ENCODE measurements at regions not wholly inside any gene's neighbourhood (a gene's known extent, or its start where the extent isn't known, plus 50 kb on each side); places are given as distances from the start of the nearest gene placed in this dataset.
"Not testable (repeated sequence)": the region's sequence is repeated elsewhere in the genome, so short reads cannot be mapped to it uniquely, and the experiment has no call there.

DNA sequence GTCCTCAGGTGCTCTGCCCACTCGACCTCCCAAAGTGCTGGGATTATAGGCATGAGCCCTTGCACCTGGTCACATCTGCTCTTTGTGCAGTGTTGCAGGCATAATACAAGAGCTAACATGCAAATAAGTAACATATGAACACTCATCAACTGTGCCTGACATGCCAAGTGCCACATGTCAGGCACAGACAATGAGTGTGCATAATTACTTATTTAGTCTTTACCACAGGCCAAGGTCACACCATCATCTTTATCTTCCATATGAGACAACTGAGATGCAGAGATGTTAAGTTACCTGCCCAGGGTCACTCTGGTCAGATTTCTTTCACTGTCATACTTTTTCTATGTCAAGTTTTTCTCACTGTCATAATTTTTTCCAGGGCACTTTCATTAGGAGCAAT lies 126.1 kb downstream of the PPIAL4G start:
- DNase-seq: no peak

DNA sequence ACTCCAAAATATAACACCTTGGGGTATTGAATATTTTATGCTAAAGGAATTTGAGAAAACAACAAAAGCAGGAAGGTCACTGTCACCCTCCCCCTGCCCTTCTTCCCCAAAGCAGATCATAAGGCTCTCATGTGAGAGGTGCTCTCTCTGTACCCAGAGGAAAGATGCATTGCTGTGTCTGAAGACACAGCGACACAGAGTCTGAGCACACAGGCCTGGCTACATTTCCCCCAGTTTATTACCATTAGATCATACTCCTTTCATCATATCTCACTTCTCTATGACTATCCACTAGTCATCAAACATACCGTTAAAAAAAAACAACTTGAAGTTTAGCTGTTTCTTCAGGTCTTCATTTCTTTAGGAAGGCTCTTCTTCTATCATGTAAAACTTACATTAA lies 127.1 kb downstream of the PPIAL4G start:
- no peak for DNase-seq

DNA sequence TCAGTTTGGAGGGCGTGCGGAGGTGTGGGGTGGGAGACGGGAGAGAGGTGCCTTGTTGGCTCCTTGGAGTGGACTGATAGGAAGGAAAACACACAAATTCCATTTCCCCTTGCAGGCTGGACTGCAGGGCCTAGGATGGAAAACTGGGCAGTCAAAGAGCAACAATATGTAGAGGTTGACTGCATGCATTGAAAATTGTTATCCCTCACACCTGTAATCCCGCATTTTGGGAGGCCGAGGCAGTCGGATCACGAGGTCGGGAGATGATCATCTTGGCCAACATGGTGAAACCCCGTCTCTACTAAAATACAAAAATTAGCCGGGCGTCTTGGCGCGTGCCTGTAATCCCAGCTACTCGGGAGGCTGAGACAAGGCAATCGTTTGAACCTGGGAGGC lies 128.2 kb downstream of the PPIAL4G start:
- DNase-seq: no peak

DNA sequence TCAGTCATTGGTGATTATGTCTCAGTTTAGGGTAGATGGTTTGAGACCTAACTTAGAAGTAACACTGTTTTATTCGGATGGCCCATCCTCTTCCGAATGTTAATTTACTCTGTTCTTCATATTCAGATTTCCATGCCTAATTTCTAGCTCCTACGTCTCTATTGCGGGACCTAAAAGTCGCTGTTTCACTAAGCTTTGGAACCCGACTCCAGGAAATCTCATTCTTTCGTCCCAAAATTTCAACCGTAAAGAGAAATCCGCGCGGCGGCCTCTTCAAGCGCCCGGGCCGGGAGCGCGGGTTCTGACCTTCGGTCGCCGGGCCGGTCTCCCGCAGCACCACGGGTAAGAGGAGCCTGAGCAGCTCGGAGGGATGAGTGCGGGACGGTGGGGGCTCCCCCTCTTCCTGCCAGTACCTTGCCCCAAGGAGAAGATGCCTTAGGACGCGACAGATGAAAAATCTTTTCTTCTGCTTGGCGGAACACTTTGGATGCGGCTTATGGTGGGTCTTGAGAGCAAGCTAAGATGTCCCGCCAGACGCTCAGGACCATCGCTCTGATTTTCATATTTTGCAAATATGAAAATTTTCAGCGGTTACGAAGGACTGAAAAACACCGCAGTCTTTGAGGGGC lies 128.7 kb downstream of the PPIAL4G start:
- no peak for DNase-seq

DNA sequence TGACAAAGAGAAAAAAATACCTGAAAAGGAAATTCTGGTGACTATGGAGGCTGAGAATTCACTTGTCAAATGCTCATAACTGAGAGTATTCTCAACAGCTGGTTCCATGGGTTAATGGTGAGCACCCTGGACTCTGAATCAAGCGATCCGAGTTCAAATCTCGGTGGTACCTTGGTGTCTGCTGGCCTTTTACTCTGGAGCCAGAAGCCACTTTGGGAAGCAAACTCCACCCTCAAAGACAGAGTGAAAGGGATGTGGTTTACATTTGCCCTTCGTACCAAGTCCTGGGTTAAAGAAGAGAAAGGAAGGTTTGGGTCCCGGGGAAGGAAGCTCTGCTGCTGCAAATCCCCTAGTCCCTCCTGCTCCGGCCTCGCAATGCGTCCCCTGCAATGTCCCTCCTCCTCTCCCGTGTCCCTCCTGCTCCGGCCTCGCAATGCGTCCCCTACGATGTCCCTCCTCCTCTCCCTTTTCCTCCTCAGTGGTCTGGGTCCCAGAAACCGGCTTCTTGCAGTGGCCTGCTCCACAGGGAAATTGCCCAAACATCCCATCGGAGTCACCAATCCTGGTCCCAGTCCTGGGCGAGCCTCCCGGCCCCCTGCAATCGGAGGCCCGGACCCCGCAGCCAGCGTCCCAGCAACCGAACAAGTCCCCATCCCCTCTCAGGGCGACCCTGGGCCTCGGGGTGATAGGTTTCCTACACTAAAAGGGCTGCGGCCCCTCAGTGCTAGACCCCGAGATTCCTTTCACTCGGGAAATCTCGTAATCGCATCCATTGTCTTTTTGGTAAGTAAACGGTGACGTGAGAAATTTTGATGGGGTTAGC lies 129.4 kb downstream of the PPIAL4G start:
- no peak for DNase-seq

DNA sequence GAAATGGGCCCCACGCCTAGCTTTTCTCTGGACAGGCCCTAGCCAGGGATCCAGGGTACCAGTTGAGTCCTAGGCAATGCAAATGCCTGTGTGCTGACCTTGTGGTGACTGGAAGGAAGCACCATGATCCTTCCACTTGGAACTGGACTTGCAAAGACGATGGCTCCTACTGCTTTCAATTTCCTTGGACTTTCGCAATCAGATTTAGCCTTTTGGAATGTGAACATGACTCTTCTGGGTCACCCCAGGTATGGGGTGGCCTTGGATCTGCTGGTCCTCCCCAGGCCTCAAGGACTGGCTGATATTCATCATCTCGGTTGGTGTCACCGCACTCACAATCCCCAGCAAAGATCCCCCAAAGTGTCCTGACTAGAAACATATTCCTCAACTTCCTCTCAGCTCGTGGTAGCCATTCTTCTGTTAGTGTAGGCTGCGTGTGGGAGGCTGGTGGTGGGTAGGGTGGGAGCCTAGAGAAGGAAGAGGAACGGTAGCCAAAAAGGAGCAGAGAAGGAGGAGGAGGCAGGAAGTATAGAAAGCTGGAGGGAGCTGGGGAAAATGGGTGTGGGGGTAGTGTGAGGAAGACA lies 130.5 kb downstream of the PPIAL4G start:
- DNase-seq: no peak

DNA sequence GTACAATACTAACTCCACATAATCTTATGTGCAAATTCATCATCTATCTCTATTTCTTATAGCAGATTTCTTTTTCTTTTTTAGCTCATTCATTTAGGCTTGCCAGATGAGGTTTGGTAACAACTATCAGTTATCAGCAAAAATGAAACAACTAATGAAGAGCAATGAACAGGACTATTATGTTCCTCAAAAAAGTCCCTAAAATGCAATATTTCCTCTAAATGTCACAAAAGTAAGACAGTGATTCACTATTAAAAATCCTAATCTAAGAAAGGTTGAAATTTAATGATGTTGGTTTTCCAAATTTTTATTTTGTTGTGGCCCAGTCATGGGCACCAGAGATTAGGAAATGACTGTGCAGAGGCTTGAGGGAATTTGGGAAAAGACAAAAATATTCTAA lies 135.3 kb downstream of the PPIAL4G start:
- no peak for DNase-seq

DNA sequence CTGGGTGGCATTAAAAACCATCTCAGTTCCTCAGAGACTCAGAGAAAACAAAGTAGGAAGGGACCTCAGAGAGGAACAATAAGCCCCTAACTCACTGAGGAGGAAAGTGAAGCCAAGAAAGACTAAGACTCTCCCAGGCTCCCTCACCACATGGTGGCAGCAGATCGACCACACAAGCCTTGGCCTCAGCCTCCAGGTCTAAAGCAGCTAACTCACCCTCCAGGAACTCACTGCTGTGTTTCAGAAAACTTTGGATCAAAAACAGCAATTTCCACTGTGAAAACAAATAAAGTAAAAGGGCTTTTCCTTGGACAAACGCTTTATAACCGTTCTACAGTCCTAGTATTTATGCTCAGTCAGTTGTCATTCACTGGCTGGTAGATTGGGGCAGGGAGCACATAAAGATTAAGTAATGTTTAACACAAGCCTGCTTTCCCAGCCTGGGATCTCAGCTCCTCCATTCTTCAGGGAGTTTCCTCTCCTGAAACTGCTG lies 137.4 kb downstream of the PPIAL4G start:
- DNase-seq: not testable (repeated sequence)

DNA sequence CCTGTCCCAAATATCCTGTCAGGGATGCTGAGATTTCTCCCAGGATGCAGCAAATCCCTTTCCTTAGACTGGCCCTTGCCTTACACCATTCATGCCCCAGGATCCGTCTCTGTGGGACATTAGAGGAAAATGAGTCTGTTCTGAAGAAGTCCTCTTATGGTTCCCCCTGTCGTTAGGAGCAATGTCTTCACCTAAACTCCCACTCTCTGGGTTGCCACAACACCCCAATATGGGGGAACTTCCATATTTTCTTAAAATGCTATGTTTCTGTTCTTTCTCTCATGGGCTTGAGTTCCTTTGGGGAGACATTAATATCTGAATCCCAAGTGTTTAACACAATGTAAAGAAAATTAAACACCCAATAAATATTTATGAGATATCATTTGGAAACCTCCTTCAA lies 138.5 kb downstream of the PPIAL4G start:
- DNase-seq: not testable (repeated sequence)

DNA sequence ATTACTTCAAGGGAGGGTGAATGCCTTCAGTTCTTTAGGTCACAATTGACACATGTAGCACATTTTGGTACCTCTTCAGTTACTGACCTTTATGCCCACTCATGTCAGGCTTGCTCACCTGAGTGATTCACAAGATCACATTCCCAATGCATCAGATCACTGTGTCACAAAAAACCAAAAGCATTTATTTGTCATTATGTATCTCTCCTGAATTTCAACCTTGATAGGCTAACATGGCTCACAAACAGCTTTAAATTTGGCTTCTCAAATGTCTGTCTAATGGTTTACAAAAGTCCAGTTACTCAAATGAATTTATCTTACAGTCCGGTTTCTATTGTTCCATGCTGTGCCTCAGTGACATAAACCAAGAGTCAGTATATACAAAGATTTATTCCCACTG lies 141.4 kb downstream of the PPIAL4G start:
- not testable (repeated sequence) for DNase-seq

DNA sequence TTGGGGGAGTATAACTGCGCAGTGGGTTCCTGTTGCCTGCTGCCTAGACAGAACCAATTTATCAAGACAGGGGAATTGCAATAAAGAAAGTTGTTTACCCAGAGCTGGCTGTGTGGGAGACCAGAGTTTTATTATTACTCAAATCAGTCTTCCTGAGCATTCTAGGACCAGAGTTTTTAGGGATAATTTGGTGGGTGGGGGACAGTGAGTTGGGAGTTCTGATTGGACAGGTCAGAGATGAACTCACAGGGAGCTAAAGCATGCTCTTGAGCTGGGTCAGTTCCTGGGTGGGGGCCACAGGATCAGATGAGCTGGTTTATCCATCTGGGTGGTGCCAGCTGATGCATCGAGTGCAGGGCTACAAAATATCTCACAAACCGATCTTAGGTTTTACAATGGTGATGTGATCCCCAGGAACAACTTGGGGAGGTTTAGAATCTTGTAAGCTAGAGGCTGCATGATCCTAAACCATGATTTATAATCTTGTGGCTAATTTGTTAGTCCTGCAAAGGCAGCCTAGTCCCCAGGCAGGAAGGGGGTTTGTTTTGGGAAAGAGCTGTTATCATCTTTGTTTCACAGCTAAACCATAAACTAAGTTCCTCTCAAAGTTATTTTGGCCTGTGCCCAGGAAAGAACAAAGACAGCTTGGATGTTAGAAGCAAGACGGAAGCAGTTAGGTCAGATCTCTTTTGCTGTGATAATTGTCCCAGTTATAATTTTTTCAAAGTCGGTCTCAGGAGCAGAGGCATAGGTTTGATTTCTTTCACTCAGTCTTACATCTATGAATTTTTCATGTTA lies 146.8 kb downstream of the PPIAL4G start:
- peak; percentile 55 for DNase-seq

DNA sequence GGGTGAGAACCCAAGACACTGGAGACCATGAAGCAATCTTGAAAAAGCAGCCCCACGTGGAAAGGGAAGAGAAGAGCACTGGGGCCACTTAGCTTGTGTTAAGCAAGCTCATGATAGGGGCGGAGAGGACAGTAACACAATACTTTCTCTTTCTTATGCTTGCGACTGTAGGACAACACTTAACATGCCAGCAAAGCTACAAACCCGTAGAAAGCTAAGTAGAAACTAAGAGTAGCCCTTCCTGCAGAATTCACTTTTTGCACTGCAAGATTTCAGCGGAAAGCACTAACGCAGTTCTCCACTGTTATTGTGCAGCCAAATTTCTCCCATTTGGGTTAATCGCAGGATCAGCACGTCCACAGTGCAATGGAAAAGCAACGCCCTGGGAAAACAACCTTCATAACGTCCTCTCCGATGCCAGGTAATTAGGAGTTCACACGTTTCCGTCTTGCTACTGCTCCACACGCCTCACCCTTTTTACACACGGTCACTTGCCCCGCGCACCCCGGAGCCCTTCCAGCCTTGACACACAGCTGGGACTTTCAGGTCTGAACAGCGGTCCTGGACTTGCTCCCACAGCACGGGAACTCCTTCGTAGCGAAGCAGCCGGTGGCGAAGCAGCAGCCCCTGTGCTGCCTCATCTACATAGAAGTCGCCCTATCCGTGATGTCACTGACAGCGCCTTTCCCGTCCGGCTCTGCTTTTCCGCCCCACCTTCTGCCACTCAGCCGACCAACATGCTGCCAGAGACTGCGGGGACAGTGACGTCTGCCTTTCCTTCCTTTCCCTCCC lies 148.6 kb downstream of the PPIAL4G start:
- DNase-seq: peak; percentile 85

DNA sequence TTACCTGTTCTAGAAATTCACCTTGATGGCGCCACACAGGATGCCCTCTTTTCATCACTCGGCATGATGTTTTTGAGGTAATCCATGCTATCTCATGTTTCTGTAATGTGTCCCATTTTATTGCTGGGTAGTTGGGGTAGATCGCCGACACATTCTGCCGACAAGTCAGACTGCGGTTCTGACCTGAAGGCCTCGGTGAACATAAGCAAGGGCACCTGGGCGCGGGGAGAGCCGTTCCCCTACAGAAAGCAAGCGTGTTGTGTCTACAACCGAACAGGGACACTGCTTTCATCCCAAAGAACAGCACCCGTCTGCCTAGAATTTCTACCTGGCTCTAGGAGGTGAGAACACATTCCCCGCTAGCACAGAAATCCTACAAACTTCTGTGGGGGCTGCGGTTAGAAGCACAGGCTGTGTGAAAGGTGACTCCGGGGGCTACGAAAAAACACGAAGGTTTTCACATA lies 149.2 kb downstream of the PPIAL4G start:
- DNase-seq: no peak

DNA sequence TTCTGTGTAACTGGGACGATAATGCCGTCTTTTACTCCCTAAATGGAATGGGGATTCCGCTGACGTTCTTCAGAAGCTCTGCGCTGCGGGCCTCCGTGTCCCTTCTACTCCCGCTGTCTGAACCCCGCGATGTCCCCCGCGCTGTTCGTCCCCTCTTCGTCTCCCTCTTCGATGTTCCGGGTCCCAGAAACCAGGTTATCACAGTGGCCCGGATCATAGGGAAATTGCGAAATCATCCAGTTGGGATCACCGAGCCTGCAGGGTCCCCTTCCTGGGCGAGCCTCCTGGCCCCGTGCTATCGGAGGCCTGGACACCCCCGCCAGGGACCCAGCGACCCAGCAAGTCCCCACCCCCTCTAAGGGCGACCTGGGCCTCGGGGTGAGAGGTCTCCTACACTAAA lies 154.2 kb downstream of the PPIAL4G start:
- no peak for DNase-seq

DNA sequence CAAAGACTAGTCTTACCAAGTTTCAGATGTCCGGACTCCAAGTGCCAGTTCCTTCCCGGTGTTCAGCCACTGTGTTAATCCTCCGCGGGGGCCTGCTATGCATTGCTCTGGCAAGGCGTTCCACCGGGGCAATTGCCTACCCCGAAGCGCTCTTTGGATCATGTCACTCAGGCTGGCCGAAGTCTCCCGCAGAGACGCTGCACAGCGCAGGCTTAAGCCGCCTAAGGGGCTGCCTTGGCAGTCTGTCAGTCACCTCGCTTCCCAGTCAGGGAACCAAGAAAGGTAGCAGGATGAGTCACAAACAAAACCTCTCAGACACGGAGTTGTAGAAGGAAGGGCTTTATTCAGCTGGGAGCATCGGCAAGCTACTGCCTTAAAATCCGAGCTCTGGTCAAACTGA lies 158.1 kb downstream of the PPIAL4G start:
- DNase-seq: not testable (repeated sequence)

DNA sequence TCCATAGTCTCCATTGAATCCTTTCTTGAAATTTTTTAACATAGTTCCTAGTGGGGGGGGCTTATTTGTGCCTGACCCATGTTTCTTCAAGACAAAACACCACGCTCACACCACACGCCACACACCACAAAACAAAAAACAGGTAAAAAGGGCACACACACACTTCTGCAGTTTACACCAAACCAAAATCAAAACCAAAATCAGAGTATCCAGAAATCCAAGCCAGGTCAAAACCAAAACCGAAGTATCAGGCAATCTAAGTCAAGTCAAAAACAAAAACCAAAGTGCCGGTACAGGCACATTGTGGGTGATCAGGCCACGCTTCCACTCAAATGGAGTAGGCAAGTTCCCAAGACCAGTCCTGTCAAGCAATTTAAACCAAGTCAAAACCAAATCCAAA lies 158.6 kb downstream of the PPIAL4G start:
- DNase-seq: not testable (repeated sequence)

DNA sequence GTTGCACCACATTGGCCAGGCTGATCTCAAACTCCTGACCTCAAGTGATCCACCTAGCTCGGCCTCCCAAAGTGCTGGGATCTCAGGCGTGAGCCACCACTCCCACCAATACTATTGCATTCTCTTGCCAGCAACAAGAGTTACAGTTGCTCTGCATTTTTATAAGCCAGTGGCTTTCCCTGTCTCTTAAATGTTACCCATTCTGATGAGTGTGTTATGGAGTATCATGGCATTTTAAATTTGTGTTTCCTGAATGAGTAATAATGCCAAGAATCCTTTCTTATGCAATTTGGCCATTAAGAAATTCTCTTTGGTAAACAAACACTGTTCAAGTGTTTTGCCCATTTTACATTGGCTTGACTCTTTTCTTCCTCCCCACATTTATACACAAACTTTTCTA lies 163.0 kb downstream of the PPIAL4G start:
- not testable (repeated sequence) for DNase-seq

DNA sequence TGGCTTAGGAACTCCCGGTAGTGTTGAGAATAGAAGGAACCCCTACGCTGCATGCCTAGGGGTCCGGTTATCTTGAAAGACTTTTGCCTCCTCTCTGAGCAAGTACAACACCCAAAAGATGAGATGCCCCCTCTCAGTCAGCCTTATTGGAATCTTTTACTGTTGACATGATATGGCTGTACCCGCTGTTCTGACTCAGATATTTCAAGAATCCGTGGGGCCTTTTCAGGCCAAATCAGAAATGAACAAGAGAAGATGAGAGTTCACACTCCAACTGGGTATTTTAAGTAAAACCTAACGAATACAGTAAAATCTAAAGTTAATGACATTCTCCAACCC lies 164.2 kb downstream of the PPIAL4G start:
- DNase-seq: no peak

DNA sequence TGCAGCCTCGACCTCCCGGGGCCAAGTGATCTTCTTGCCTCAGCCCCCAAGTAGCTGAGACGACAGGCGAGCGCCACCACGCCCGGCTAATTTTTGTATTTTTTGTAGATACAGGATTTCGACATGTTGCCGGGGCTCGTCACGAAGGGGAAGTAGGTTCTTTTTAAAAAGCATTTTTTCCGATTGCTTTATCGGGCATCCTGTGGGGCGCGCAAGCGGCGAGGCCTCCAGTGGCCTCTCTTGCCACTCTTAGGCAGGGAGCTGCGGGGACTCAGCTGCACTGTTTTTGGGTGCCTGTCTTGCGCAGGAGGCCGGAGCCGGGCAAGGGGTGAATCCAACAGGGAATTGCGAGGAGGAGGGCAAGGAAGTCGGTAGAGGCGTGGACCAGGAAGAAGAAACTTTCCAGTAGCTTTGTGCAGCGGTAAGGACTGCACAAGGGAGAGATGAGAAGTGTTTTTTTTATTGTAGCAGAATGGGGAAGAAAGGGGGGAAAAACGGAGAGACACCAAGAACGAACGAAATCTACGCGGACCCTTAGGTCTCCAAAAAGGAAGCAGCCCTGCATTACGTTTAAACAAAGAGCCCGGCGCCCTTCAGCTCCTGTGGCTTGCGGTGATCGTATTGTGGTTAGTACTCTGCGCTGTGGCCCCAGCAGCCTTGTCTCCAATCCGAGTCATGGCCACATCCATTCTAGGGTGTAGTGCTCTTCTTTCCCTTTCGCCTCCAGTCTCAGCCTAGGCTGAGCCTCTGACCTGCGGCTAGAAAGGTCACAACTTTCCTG lies 164.8 kb downstream of the PPIAL4G start:
- DNase-seq: no peak

DNA sequence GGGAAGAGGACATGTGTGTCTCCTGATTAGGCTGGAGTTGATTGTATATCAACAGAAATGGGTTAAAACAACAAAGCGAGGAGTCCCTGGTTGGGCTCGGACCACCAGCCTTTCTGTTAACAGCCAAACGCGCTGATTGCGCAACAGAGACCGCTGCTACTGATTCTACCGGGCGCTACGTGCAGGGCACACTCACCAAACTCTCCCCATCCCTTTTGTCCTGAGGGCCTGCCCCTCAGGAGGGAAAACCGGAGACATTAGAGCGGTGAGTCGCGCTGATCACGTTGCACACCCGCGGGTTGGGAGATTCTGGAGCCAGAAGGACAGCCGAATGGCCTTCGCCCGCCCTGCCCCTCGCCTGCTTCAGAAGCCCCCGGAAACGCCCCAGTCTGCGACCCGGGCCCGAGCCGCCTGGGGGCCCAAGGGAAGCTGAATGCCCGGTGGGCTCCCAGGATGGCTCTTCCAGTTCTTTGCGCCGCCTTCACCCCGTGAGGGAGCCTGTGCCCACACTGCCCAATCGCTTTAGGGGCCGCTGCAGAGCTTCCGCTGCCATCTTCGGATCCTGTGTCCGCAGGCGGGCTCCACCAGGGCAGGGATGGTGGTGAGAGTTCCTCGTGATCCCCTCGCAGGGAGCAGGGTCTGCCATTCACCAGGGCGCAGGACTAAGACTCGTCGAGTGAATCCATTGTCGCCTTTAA lies 165.4 kb upstream of the NBPF11 start:
- DNase-seq: no peak

All from left kidney (tissue), 1 donor.